Retina (tissue), 1 donor: ENCODE measurements at regions not wholly inside any gene's neighbourhood (a gene's known extent, or its start where the extent isn't known, plus 50 kb on each side); places are given as distances from the start of the nearest gene placed in this dataset.

ENCODE experiments used
- DNase-seq: peaks from one replicate; pipeline ENCODE4 v3.0.0-alpha.2; 2016

DNA sequence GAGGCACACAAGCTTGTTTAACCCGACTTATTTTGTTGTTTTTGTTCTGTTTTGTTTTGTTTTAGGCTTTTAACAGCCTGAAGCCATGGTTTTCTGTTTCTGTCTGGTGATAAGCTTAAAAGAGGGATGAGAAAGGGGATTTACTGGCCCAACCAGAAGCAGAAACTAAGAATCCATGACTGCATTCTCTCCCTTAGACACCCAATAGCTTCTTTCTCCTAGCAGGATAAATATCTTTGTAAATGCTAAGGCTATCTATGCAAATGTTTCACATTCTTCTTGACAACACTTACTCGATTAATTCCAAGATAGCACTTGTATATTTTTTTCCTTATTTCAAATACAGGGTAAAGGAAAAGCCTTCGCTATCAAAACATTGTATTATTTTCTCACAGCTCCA is 53.7 kb upstream of the SMAD1 start:
- no peak for DNase-seq

DNA sequence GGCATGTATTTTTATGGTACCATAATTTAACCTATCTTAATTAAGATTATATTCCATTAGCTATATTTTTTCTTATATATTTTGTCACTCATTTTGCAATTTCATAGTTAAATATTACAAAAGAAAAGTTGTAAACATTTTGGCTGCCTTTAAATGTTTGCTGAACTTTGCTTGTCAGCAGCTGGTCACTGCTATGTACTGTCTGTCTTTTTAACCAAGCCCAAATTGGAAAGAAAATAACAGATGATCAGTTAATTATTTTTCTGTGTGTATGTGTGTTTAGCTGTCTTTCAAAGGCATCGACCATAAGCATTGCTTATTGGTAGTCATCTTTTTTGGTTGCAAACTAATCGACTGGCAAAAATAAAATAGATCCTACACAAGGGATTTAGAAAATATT is 54.4 kb upstream of the SMAD1 start:
- DNase-seq: no peak

DNA sequence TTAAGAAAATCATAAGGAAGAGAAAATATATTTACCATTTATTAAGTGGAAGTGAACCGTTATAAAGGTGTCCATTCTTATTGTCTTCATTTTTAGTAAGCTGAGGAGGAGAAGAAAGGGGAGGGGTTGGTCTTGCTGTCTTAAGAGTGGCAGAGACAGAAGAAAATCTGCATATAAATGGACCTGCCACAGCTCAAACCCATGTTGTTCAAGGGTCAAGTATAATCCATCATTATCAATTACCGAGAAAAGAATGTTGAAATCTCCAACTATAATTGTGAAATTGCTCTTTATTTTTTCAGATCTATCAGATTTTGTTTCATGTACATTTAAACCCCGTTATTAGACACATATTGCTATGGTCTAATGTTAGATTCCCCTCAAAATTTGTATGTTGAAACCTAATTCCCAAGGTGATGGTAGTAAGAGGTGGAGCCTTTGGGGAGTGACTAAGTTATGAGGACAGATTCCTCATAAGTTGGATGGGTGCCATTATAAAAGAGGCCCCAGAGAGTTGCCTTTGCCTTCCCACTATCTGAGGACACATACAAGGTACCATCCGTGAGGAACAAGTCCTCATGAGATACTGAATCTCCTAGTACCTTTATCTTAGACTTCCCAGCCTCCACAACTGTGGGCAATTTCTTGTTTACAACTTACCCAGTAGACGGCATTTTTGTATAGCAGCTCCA is 58.5 kb upstream of the SMAD1 start:
- DNase-seq: no peak

DNA sequence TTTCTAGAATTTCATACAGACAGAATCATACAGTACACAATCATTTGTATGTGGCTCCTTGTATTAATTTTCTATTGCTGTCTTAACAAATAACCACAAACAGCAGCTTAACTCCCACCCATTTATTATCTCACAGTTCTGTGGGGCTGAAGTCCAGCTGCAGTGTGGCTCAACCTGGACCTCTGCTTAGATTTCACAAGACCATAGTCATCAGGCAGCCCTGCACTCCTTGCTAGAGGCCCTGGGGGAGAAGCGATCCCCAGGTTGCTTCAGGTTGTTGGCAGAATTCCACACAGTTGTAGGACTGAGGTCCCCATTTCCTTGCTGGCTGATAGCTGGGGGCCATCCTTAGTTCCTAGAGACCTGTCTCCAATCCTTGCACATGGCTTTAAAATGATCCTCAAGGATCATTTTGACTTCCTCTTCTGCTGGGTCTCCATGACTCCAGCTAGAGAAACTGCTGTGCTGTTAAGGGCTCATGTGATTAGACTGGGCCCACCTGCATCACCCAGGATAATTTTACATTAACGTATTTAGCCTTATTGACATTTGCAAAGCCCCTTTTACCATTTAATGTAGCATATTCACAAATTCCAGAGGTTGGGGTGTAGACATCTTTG is 60.9 kb upstream of the SMAD1 start:
- DNase-seq: no peak

DNA sequence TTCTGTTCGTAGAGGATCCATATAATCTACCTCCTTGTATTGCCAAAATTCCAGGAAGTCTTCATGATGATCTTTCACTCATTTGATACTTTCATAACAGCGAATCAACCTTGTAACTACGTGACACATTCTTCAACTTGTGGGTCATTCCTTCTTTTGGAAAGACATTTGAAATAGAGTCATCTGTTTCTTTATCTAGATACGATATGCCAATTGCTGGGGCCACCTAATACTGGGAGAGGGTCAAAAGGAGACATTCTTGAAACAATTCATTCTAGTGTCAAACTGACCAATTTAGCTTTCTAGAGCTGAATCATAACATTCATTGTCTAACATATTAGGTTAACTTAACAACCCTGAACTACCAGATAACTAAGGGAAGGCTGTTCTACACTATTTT is 62.9 kb upstream of the SMAD1 start:
- no peak for DNase-seq

DNA sequence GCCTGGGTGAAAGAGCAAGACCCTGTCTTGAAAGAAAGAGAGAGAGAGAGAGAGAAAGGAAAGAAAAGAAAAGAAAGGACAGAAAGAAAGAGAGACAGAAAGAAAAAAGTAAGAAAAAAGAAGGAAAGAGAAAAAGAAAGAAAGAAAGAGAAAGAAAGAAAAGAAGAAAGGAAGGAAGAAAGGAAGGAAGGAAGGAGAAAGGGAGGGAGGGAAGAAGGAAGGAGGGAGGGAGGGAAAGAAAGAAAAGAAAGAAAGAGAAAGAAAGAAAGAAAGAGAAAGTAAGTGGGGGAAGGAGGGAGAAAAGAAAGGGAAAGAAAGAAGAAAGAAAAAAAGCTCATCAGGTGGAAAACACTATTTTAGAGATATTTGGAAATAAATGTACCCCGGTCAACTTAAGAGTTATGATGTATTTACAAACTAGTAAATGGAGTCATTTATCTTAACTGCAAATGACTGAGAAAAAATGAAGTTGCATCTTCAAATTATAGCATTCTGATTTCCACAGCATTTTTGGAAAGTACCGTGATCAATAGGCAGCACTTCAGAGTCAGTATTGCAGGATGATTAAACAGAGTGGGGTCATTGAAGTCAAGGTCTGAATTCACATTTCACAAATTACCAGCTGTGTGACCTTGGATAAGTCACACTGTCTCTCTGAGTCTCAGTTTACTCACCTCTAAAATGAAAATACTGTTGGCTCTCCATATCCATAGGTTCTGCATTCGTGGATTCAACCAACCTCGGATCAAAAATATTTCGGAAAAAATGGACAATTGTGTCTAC is 64.1 kb upstream of the SMAD1 start:
- no peak for DNase-seq

DNA sequence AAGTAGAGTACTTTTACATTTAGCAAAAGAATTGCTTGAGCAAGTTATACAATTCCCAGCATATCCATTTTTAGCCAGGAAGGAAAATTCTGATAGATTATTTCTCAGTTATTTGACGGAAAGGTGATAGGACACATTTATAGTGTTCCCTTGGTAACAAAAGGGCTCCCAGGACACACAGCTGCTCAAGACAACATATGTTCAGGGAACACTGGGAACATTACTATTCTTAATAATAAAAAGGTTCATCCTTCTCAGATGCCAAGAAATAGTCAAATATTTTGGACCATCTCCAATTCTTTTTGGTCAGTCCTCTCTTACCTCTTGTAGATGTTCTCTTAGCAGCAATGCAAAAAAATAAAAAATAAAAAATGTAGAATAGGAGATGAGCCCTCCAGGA is 66.8 kb upstream of the SMAD1 start:
- no peak for DNase-seq

DNA sequence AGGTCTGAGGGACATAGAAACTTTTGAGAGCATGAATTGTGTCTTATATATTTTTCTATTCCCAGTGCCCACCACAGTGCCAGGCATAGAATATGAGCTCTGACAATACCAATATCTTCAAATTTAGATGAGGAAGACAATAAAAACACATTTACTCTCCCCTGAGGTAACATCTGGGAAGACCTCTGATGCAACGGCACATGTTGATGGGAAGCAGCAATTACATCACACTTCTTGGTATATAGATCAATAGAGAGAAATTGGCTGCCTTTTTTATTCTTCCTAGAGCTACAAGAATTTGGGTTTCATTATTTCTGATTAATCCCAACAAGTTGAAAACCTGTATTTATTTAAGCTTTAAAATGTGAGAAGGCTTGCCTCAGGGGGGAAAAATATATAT is 67.4 kb upstream of the SMAD1 start:
- DNase-seq: no peak

DNA sequence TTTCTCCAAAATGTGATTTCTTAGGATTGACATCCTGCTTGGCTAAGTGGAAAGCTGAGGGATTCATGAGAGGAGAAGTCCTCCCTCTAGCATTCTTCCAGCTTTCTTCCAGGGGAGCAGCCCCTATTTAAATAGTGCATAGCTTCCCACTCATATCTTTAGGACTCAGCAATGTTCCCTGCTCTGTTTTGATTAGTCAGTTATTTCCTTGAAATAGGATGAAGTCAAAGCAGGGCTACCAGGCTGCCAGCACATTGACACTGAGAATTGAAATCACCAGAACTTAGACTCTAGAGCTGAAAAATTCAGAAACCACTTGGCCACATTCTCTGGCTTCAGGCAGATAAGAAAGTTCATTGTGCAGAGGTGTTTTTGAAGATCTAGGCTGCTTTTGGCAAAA is 74.7 kb upstream of the SMAD1 start:
- DNase-seq: no peak

DNA sequence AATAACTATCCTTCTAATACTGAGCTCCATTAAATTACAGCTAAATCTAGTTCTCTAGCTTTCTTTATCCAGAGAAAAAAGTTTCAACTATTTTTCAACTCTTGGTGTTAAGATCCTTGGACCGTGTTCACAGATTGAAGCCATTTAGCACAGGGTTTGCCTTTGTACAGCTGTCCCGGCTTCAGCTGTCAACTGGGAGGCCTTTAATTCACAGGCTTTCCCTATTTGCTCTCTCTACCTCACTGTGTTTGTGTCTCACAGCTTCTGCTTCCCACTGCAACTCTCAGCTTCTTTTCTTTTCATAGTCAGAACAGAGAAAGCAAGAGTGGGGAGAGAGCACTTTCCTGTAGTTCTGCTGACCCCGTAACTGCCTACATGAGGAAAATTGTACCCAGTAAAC is 76.9 kb upstream of the SMAD1 start:
- DNase-seq: no peak

DNA sequence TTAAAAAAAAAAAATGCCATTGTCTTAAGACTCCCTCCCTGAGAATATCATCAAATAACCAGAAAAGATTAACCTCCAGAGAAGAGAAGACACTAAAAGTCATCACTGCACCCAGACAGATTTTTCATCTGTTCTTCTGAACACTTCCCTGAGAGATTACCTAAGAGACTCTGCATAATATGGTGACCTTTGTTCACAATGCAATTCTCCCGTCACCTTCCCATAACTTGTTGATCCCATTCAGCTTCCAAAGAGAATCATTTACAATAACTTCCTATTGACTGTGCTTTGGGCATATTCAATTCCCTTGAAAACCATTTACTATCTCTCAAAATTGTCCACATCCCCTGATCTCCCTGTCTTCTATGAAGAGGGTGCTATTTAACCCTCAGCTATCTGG is 85.1 kb upstream of the SMAD1 start:
- DNase-seq: no peak

DNA sequence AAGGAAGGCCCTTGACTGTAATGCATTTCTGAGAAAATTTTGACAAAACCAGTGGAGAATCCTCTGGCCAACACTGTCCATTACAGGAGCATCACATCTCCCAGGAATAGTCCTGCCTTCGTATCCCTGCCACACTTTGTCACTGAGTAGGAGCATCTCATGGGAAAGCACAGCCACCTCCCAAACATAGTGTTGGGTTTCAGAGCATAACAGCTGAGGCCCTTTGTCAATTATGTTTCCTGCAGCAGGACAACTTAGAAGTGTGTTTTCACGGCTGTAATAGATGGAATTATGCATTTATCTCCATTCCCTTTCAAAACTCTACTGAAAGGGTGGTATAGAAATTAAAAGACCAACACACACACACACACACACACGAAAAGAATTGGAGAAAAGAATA is 91.1 kb upstream of the SMAD1 start:
- DNase-seq: no peak

DNA sequence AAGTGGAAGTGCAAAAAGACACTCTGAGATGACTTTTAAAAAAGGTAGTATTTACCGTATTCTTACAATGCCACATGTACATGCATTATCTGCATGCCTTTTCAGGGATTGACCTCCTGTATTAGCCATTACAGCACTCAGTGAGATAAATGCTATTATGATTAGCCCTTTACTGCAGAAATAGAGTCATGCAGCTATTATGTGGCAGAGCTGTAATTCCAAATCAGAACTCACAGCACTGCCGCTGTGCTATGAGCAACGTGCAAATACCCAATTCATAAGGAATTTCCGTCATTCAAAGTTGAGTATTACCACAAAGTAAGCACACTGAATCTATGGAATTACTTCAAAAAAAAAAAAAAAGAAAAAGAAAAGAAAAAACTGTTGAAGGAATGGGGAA is 92.1 kb upstream of the SMAD1 start:
- DNase-seq: no peak

DNA sequence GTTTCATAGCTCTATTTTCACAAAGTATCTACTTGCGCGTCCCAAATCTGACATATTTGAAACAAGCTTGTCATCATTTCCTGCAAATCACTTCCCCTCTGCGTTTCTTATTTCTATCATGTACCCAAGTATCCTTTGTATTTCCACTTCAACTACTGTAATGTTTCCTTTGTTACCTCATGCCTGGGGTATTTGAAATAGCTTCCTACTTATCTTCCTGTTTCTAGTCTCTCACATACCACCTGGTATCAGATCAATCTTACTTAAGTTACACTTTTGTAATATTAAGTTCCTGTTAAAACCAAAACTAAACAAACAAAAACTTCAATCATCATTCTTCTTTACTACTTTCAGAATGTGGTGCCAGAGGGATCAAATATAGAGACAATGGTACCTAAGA is 93.6 kb upstream of the SMAD1 start:
- DNase-seq: no peak

DNA sequence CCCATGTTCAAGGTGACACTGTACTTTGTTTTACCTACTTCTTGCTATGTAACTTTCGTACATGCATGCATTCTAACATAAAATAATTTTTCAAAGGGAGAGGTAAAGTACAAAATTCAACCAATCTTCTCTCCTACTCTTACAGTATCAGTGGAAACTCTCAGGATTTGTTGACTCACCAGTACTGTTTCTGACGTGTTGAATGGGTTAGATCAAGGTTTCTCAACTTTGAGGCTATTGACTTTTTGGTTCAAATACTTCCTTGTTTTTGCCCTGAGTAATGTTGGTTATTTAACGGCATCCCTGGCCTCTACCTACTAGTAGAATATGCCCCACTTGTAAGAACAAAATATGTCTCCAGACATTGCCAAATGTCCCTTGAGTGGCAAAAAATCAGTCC is 94.6 kb upstream of the SMAD1 start:
- DNase-seq: no peak

DNA sequence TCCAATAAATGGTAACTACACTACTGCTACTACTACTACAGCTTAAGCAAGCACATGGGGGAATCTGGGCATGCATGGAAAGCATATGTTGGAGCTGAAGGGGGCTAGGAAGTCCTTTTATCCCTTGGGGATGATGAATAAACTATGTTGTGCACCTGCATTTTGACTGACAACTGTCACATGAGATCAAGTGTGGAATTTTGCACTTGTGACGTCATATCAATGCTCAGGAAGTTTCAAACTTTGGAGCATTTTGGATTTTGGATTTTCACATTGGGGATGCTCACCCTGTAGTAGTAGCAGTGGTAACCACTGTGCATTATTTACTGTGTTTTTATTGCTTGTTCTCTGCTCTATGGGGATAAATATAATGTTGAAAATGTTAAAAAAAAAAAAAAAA is 100.5 kb upstream of the SMAD1 start:
- no peak for DNase-seq

DNA sequence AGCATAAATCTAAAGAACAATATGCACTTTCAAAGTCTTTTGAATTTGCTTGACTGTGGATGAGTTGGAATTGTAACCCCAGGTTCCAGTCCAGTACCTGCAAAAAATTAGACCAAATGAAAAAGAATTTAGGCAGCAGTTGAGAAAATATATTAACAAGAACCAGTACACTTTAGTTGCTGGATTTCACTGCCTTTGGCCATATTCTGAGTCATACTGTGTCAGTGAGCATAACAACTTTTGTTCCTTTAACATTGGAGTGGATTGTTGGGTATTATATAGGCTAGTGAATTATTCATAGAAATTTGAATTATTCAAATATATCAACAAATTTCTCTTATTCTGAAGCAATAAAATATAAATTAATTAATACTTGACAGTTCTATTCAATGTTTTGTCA is 101.5 kb upstream of the SMAD1 start:
- no peak for DNase-seq

DNA sequence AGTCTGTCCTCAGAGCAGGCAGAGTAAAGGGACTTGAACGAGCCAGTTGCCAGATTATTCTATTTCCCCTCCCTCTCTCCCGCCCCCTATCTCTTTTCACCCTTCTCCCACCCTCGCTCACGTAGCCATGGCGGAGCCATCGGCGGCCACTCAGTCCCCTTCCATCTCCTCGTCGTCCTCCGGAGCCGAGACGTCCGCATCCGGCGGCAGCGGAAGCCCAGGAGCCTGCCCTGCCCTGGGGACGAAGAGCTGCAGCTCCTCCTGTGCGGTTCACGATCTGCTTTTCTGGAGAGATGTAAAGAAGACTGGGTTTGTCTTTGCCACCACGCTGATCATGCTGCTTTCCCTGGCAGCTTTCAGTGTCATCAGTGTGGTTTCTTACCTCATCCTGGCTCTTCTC is 106.2 kb upstream of the SMAD1 start:
- DNase-seq: no peak

DNA sequence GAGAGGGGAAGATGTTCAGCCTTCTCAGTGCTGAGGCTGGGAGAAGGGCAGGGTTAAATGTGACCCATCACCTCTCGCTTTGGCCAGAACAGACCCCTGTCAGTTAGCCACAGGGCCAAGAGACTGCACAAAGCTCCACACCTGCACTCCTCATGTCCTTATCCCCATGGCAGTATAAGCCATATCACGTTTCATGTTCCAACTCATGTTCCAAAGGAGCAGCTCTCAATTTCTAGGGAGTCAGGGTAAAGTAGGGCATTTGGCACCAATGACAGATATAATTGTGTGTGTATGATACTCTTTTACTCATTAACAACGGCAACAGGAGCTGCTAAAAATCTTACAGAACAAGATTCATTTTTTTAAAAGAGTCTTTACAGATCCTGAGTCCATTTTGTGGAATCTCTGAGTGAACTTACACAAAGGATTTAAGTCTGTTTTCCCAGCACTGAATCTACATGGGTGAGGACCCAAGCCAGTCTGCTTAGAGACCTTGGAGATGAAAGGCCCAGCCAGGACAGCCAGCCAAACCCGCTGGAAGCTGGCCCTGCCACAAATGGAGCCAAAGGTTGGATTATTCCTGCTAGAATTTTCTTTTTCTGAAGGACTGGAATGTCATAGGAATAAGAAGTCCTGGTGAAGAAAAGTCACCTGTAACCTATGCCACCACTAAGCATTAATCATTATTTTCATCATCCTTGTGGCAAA is 129.1 kb upstream of the SMAD1 start:
- DNase-seq: no peak

DNA sequence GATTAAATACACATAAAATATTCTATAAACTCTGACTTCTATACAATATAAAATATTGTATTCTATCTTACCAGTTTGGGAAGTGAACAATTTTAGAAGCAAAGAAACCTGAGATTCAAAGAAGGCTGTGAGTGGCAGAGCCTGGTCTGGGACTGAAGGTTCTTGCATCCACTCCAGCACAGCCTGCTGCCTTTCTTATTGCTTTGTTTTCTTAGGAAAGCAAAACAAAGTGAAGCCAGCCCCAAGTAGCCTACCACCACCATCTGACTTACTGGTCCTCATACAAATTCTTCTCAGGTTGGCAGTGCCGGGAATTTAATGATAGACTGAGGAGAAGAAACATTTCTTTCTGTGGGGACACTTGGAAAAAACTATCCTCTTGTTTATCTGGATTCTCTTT is 129.7 kb upstream of the SMAD1 start:
- DNase-seq: no peak

DNA sequence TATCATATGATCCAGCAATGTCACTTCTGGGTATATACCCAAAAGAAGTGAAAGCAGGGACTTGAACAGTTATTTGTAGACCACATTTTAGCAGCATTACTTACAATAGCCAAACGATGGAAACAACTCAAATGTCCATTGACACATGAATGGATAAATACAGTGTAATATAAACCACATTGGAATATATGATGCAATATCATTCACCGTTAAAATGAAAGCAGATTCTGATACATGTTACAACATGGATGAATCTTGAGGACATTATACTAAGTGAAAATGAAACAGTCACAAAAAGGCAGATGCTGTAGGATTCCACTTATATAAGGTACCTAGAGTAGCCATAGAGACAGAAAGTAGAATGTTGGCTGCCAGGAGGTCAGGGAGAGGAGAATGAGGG is 130.5 kb upstream of the SMAD1 start:
- no peak for DNase-seq

DNA sequence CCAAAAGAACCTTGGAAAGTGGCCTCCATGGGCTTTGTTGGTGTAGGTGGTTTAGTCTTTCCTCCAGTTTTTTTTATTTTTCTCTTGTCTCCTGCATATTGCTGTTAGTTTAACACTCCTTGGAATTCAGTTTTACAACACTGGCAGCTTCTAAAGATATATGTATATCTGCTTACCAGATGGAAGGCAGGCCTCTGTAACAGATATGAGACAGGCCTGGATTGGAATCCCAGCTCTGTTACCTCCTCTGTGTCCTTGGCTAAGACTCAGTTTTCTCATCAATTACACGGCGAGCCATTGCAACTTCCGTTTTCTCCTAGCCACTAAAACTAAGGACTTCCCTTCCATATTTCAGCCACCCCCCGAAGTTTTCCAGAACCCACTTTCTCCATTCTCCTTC is 133.4 kb upstream of the SMAD1 start:
- no peak for DNase-seq

DNA sequence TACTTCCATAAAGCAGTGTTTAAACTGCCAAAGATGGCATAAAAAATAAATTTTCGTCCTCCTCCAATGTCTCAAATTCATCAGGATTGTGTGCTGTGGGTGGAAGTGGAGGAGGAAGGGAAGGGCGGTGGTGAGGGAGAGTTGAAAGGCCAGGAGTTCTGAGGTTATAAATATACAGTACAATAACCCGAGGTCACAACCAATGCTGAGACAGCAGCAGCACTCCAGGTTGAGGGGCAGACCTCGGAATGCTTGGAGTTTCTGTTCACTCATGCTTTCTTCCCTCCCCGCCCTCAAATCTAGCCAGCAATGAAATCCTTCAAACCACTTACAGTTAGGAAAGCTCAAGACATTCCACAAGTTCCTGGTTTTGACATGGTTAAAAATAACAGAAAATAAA is 134.0 kb upstream of the SMAD1 start:
- DNase-seq: no peak

DNA sequence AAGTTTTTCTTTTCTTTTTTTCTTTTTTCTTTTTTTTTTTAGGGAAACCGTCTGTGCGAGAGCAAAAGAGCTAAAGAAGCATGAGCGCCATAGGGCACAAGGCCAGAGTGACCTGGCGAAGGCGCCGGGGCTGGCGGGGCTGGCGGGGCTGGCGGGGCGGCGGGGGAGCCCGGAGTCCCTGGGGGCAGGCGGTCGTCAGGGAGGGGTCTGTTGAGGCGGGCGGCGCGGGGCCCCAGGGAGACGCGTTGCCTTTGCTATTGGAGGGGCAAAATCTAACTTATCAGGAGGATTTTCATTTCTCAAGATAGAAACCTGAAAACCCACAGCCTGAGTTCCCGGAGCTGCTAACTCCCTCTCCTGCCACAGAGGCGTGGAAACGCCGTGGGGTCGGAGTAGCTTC is 135.6 kb upstream of the SMAD1 start:
- no peak for DNase-seq
